IMR-90 (cell line): ENCODE measurements at regions not wholly inside any gene's neighbourhood (a gene's known extent, or its start where the extent isn't known, plus 50 kb on each side); places are given as distances from the start of the nearest gene placed in this dataset.

Experiments
- ATAC-seq: fragments of 200-7000 bp; cut with Tn5 transposase; 2 replicates; pipeline ENCODE4 v1.9.1; 2020; ENCODE audit warnings: low read depth, mild to moderate bottlenecking, moderate library complexity
- BruUV-seq: library from RNA; stranded (reverse); fragments of 400-500 nt; replicated peaks from 2 replicates; lab custom pipeline; 2021; lab: Mats Ljungman, UMichigan
- CTCF ChIA-PET: fragments of 300-600 bp; formaldehyde crosslinking; extraction: SDS; loops from one replicate; lab custom pipeline; 2021; ENCODE audit warnings: antibody characterized with exemption; lab: Yijun Ruan, JAX
- POLR2A ChIA-PET: fragments of 300-600 bp; sonication (Branson Sonifier 250); formaldehyde crosslinking; loops from one replicate; lab custom pipeline; 2022; ENCODE audit warnings: antibody characterized with exemption; ENCODE audit not compliant: unreplicated experiment; lab: Charles Lee
- DNase-seq: peaks from one replicate; pipeline ENCODE4 v3.0.0; 2013
- H2AFZ ChIP-seq: replicated peaks from 2 replicates; pipeline ENCODE3; 2013; ENCODE audit warnings: low read length, mild to moderate bottlenecking; ENCODE audit not compliant: poor library complexity
- H2AK5ac ChIP-seq: 2 replicates; pipeline ENCODE4 v1.6.1; 2013; ENCODE audit warnings: low read depth, low read length, inconsistent platforms
- H2AK9ac ChIP-seq: replicated peaks from 2 replicates; pipeline ENCODE3; 2013; ENCODE audit warnings: mild to moderate bottlenecking, low read depth, low read length, moderate library complexity; ENCODE audit not compliant: poor library complexity
- H2BK120ac ChIP-seq: 2 replicates; pipeline ENCODE4 v1.6.1; 2013; ENCODE audit warnings: low read depth, low read length, inconsistent platforms
- H2BK15ac ChIP-seq: 3 replicates; pipeline ENCODE4 v1.6.1; 2013; ENCODE audit warnings: low read depth, low read length, inconsistent platforms
- H2BK20ac ChIP-seq: 2 replicates; pipeline ENCODE4 v1.6.1; 2013; ENCODE audit warnings: low read depth, mild to moderate bottlenecking, inconsistent platforms, low read length, moderate library complexity
- H2BK5ac ChIP-seq: 2 replicates; pipeline ENCODE4 v1.6.1; 2013; ENCODE audit warnings: mild to moderate bottlenecking, low read depth, low read length, inconsistent platforms; ENCODE audit not compliant: poor library complexity, severe bottlenecking
- H3K14ac ChIP-seq: replicated peaks from 2 replicates; pipeline ENCODE4 v1.6.1; 2013; ENCODE audit warnings: low read depth, low read length, inconsistent platforms
- H3K18ac ChIP-seq: 2 replicates; pipeline ENCODE4 v1.6.1; 2013; ENCODE audit warnings: low read depth, low read length, control low read depth
- H3K23ac ChIP-seq: 2 replicates; pipeline ENCODE4 v1.6.1; 2013; ENCODE audit warnings: low read depth, low read length, inconsistent platforms
- H3K27ac ChIP-seq: 2 replicates; pipeline ENCODE4 v1.5.1; 2013; ENCODE audit warnings: mild to moderate bottlenecking, control low read depth, low read length; ENCODE audit not compliant: insufficient read depth
- H3K27me3 ChIP-seq: 2 replicates; pipeline ENCODE4 v1.6.1; 2013; ENCODE audit warnings: low read length; ENCODE audit not compliant: control insufficient read depth, insufficient read depth
- H3K36me3 ChIP-seq: 2 replicates; pipeline ENCODE4 v1.6.1; 2013; ENCODE audit warnings: low read length, mixed read lengths; ENCODE audit not compliant: control insufficient read depth, insufficient read depth
- H3K4ac ChIP-seq: 2 replicates; pipeline ENCODE4 v1.6.1; 2013; ENCODE audit warnings: low read depth, low read length, inconsistent platforms
- H3K4me1 ChIP-seq: 2 replicates; pipeline ENCODE4 v1.6.1; 2013; ENCODE audit warnings: low read length, mixed read lengths; ENCODE audit not compliant: control insufficient read depth, insufficient read depth
- H3K4me2 ChIP-seq: 2 replicates; pipeline ENCODE4 v1.6.1; 2013; ENCODE audit warnings: low read depth, mild to moderate bottlenecking, control low read depth, low read length, moderate library complexity
- H3K4me3 ChIP-seq: 2 replicates; pipeline ENCODE4 v1.5.1; 2013; ENCODE audit warnings: low read depth, mild to moderate bottlenecking, control low read depth, low read length, moderate library complexity; ENCODE audit not compliant: insufficient read depth
- H3K56ac ChIP-seq: 2 replicates; pipeline ENCODE4 v1.6.1; 2013; ENCODE audit warnings: low read length, inconsistent platforms; ENCODE audit not compliant: insufficient read depth; ENCODE audit errors: extremely low read depth
- H3K79me1 ChIP-seq, 2 experiments: 2 replicates each; pipeline ENCODE4 v1.6.1; 2013; ENCODE audit warnings: low read length in 2 of 2, inconsistent platforms in 1 of 2, low read depth in 1 of 2
- H3K9ac ChIP-seq: 2 replicates; pipeline ENCODE4 v1.6.1; 2013; ENCODE audit warnings: low read depth, low read length, control low read depth
- H3K9me1 ChIP-seq: 2 replicates; pipeline ENCODE4 v1.6.1; 2013; ENCODE audit warnings: low read length, inconsistent platforms; ENCODE audit not compliant: insufficient read depth
- H3K9me3 ChIP-seq: 2 replicates; pipeline ENCODE4 v1.6.1; 2013; ENCODE audit warnings: low read length; ENCODE audit not compliant: control insufficient read depth, insufficient read depth
- H4K20me1 ChIP-seq: 2 replicates; pipeline ENCODE4 v1.6.1; 2013; ENCODE audit warnings: low read length, inconsistent platforms; ENCODE audit not compliant: insufficient read depth
- H4K5ac ChIP-seq: 2 replicates; pipeline ENCODE4 v1.6.1; 2013; ENCODE audit warnings: mild to moderate bottlenecking, low read depth, low read length, control low read depth
- H4K8ac ChIP-seq, 2 experiments: 2 replicates each; pipeline ENCODE4 v1.6.1; 2013; ENCODE audit warnings: low read depth in 2 of 2, low read length in 2 of 2, control low read depth in 1 of 2, inconsistent platforms in 1 of 2
- H4K91ac ChIP-seq: 2 replicates; pipeline ENCODE4 v1.6.1; 2013; ENCODE audit warnings: low read depth, low read length, inconsistent platforms; ENCODE audit not compliant: insufficient read depth
- BHLHE40 ChIP-seq: fragments of 150-350 bp; IDR thresholded peaks from 2 replicates; pipeline ENCODE4 v1.6.1; 2016; ENCODE audit warnings: mild to moderate bottlenecking, low read depth, low read length
- CHD1 ChIP-seq: IDR thresholded peaks from 2 replicates; pipeline ENCODE4 v1.6.1; 2012; ENCODE audit warnings: low read depth, low read length, improper control_type of control experiment
- MAZ ChIP-seq: IDR thresholded peaks from 2 replicates; pipeline ENCODE4 v1.6.1; 2012; ENCODE audit warnings: low read depth, mild to moderate bottlenecking, low read length, improper control_type of control experiment, moderate library complexity, borderline replicate concordance
- MXI1 ChIP-seq: IDR thresholded peaks from 2 replicates; pipeline ENCODE4 v1.6.1; 2012; ENCODE audit warnings: low read depth, mild to moderate bottlenecking, low read length, moderate library complexity, borderline replicate concordance
- NFE2L2 ChIP-seq: fragments of 150-350 bp; IDR thresholded peaks from 2 replicates; pipeline ENCODE4 v1.6.1; 2016; ENCODE audit warnings: low read depth, mild to moderate bottlenecking, low read length
- POLR2A ChIP-seq: IDR thresholded peaks from 2 replicates; pipeline ENCODE4 v1.6.1; 2012; ENCODE audit warnings: mild to moderate bottlenecking, low read depth, low read length
- RAD21 ChIP-seq: IDR thresholded peaks from 2 replicates; pipeline ENCODE4 v1.6.1; 2012; ENCODE audit warnings: low read length, improper control_type of control experiment
- RFX5 ChIP-seq: IDR thresholded peaks from 2 replicates; pipeline ENCODE4 v1.8.0; 2012; ENCODE audit warnings: low read depth, mild to moderate bottlenecking, low read length, moderate library complexity
- WGBS, 2 experiments: methylation state at CpG; one replicate each; pipeline versions ENCODE4 v1.1.5 to v1.1.7; 2013; ENCODE audit warnings: missing lambda C conversion rate in 2 of 2; ENCODE audit not compliant: insufficient read length in 1 of 2; ENCODE audit errors: extremely low coverage in 2 of 2; 5-methylcytosine and 5-hydroxymethylcytosine counted together
- dilution Hi-C: fragments of 300-500 bp; cut with HindIII; formaldehyde crosslinking; loops from one replicate; pipeline ENCODE4 v1.14.3; 2018; ENCODE audit warnings: low sequenced_read_pairs; ENCODE audit not compliant: unreplicated experiment
- in situ Hi-C: fragments of 300-500 bp; cut with MboI; formaldehyde crosslinking; loops from 3 replicates; pipeline ENCODE4 v1.14.3; 2019; ENCODE audit warnings: low sequenced_read_pairs, inconsistent platforms, mixed read lengths
- intact Hi-C: fragments of 100-400 bp; cut with micrococcal nuclease; formaldehyde crosslinking; loops from 2 replicates; pipeline ENCODE4 v1.10.0; 2022
- TF ChIP-seq, protein P1 (sequence below): fragments of 150-350 bp; IDR thresholded peaks from 2 replicates; pipeline ENCODE4 v1.6.1; 2016; ENCODE audit warnings: low read depth, mild to moderate bottlenecking, low read length, moderate library complexity, borderline replicate concordance
- TF ChIP-seq, protein P2 (sequence below): conservative IDR thresholded peaks from 2 replicates; pipeline ENCODE4 v1.5.1; 2012; ENCODE audit warnings: mild to moderate bottlenecking, low read depth, low read length, improper control_type of control experiment

DNA sequence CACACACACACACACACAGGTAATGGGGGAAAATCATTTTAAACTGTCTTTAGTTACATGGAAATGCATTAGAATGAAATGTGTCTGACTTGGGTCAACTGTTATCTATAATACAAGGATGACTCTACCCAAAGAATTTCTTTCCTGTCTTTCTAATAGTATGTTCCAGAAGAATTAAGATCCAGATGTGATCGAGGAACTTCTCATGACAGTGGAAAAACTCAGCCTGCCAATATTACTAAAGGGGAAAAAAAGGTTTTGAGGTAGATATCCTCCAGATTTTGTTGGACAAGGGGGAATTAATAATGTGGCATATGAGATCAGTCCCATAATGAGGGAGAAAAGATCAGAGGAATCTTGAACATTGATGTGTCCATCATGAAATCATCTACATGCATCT, 190.6 kb upstream of the MAP3K1 start:
- no peak for DNase-seq
- peak overlapping the region; percentile 95 for H4K91ac ChIP-seq
- H3K9me1 ChIP-seq = peaks cover 2% of the 10 kb centered on the region
- H3K36me3 ChIP-seq = no peaks in the 10 kb centered on the region
- WGBS, 2 experiments = no CpG with 5 or more reads among the region's 1 CpG
- dilution Hi-C loops = no loop called here
- in situ Hi-C loops = no loop called here
- H3K9me3 ChIP-seq = no peaks in the 10 kb centered on the region; the same call in 1 of the 2 replicates
- no peak overlapping the region for H2AFZ ChIP-seq
- H3K14ac ChIP-seq = peak overlapping the region; percentile 94; the same call in 1 of the 2 replicates
- H3K18ac ChIP-seq = peak overlapping the region; percentile 70
- BruUV-seq = no TSS peak
- ChIA-PET POLR2A (no interaction called here), CTCF (no interaction called here)
- H2BK120ac ChIP-seq = peak overlapping the region; percentile 90
- H3K4me3 ChIP-seq = no peak overlapping the region
- H3K23ac ChIP-seq = peak overlapping the region; percentile 84; the same call in 1 of the 2 replicates
- peak overlapping the region; percentile 97 for H2BK20ac ChIP-seq
- TF ChIP-seq, protein P1, sequence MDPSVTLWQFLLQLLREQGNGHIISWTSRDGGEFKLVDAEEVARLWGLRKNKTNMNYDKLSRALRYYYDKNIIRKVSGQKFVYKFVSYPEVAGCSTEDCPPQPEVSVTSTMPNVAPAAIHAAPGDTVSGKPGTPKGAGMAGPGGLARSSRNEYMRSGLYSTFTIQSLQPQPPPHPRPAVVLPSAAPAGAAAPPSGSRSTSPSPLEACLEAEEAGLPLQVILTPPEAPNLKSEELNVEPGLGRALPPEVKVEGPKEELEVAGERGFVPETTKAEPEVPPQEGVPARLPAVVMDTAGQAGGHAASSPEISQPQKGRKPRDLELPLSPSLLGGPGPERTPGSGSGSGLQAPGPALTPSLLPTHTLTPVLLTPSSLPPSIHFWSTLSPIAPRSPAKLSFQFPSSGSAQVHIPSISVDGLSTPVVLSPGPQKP = no peak
- TF ChIP-seq RAD21 (no peak), MAZ (no peak), MXI1 (no peak), NFE2L2 (no peak), RFX5 (no peak), CHD1 (no peak), POLR2A (no peak), BHLHE40 (no peak)
- TF ChIP-seq, protein P2, sequence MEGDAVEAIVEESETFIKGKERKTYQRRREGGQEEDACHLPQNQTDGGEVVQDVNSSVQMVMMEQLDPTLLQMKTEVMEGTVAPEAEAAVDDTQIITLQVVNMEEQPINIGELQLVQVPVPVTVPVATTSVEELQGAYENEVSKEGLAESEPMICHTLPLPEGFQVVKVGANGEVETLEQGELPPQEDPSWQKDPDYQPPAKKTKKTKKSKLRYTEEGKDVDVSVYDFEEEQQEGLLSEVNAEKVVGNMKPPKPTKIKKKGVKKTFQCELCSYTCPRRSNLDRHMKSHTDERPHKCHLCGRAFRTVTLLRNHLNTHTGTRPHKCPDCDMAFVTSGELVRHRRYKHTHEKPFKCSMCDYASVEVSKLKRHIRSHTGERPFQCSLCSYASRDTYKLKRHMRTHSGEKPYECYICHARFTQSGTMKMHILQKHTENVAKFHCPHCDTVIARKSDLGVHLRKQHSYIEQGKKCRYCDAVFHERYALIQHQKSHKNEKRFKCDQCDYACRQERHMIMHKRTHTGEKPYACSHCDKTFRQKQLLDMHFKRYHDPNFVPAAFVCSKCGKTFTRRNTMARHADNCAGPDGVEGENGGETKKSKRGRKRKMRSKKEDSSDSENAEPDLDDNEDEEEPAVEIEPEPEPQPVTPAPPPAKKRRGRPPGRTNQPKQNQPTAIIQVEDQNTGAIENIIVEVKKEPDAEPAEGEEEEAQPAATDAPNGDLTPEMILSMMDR = no peak
- peaks cover 1% of the 10 kb centered on the region; the same call in 1 of the 2 replicates for H3K4me1 ChIP-seq
- no peak overlapping the region for H3K56ac ChIP-seq
- ATAC-seq = no peak
- no peaks in the 10 kb centered on the region for H3K79me1 ChIP-seq
- H3K9ac ChIP-seq = no peak overlapping the region
- H3K27me3 ChIP-seq = no peaks in the 10 kb centered on the region
- peak overlapping the region; percentile 56 for H4K5ac ChIP-seq
- no peak overlapping the region for H2AK9ac ChIP-seq
- peak overlapping the region; percentile 98; the same call in 1 of the 2 replicates for H2AK5ac ChIP-seq
- H4K8ac ChIP-seq = peak overlapping the region in 1 of 2 experiments; percentile 58; a peak in 2 of 4 replicates
- H3K4me2 ChIP-seq = no peak overlapping the region
- peak overlapping the region; percentile 87 for H2BK5ac ChIP-seq
- peak overlapping the region; percentile 61; the same call in 1 of the 2 replicates for H3K27ac ChIP-seq
- intact Hi-C loops = loop anchor here (2.0 to 5.0 kb wide), 2 partner anchors 190 to 352 kb away; partner anchors contain the start of gene MAP3K1
- no peaks in the 10 kb centered on the region for H4K20me1 ChIP-seq
- H2BK15ac ChIP-seq = peak overlapping the region; percentile 95
- H3K4ac ChIP-seq = peak overlapping the region; percentile 93
